MCF 10A (cell line): ENCODE measurements at regions not wholly inside any gene's neighbourhood (a gene's known extent, or its start where the extent isn't known, plus 50 kb on each side); places are given as distances from the start of the nearest gene placed in this dataset.

Experiments used
- BruUV-seq: library from RNA; stranded (reverse); fragments of 400-500 nt; replicated peaks from 2 replicates; lab custom pipeline; 2021; lab: Mats Ljungman, UMichigan
- CTCF ChIA-PET: fragments of 300-600 bp; sonication (Branson Sonifier 250); formaldehyde crosslinking; extraction: SDS; loops from one replicate; lab custom pipeline; 2021; ENCODE audit warnings: antibody characterized with exemption, inconsistent platforms; lab: Yijun Ruan, JAX
- POLR2A ChIA-PET: fragments of 300-600, 350-650 bp; sonication (Branson Sonifier 250); formaldehyde crosslinking; extraction: SDS; loops from one replicate; lab custom pipeline; 2020; ENCODE audit warnings: antibody characterized with exemption, inconsistent platforms; lab: Yijun Ruan, JAX
- DNase-seq: peaks from one replicate; pipeline ENCODE4 v3.0.0-alpha.2; 2018; ENCODE audit not compliant: unreplicated experiment
- H3K27ac Mint-ChIP-seq: one replicate; pipeline ENCODE4 v1.8.0; 2022; ENCODE audit warnings: mild to moderate bottlenecking, low read depth, mixed read lengths; ENCODE audit not compliant: unreplicated experiment
- H3K27me3 Mint-ChIP-seq: one replicate; pipeline ENCODE4 v1.8.0; 2022; ENCODE audit warnings: mixed read lengths; ENCODE audit not compliant: insufficient read depth, unreplicated experiment
- H3K36me3 Mint-ChIP-seq: one replicate; pipeline ENCODE4 v1.8.0; 2022; ENCODE audit warnings: mild to moderate bottlenecking, moderate library complexity, mixed read lengths; ENCODE audit not compliant: insufficient read depth, unreplicated experiment
- H3K4me1 Mint-ChIP-seq: one replicate; pipeline ENCODE4 v1.8.0; 2022; ENCODE audit warnings: mixed read lengths; ENCODE audit not compliant: insufficient read depth, unreplicated experiment
- H3K4me3 Mint-ChIP-seq: one replicate; pipeline ENCODE4 v1.8.0; 2022; ENCODE audit warnings: mild to moderate bottlenecking, moderate library complexity, mixed read lengths; ENCODE audit not compliant: unreplicated experiment
- H3K9me3 Mint-ChIP-seq: one replicate; pipeline ENCODE4 v1.8.0; 2022; ENCODE audit warnings: mixed read lengths; ENCODE audit not compliant: unreplicated experiment
- intact Hi-C: fragments of 100-400 bp; cut with micrococcal nuclease; formaldehyde crosslinking; loops from 2 replicates; pipeline ENCODE4 v1.14.1; 2022
- TF ChIP-seq, protein P1 (sequence below): fragments of 200-600 bp; IDR thresholded peaks from one replicate; pipeline ENCODE4 v1.8.0; 2022; ENCODE audit warnings: antibody characterized with exemption, mild to moderate bottlenecking; ENCODE audit not compliant: unreplicated experiment

DNA sequence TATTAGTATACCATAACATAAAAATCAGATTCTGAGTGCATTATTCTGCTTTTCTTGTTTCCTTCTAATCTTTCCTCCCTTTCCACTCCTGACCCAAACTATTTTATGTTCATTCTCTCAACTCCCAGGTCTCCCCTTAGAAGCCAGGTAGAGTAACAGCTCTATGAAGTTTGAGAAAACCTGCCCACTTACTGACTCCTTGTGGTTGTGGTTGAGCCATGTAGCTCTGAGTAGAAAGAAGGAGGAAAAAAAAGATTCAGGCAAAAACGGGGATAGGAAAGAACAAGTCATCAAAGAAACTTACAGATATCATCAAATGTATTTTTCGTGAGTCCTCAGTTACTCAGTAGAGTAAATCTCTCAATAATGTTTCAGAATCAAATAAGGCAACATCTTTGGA lies 216.7 kb downstream of the PMP22 start:
- ChIA-PET POLR2A (interaction anchor here (1.1 kb wide), 1 partner anchor 12 kb away, joined by 3 read pairs; no protein-coding TSS in a partner anchor), CTCF (interaction anchor here (0.7 to 1.1 kb wide), 3 partner anchors 17 to 122 kb away, joined by 3 read pairs; no protein-coding TSS in a partner anchor)
- Mint-ChIP-seq H3K36me3 (no peaks in the 10 kb centered on the region), H3K27ac (no peak overlapping the region), H3K9me3 (no peaks in the 10 kb centered on the region), H3K4me1 (no peaks in the 10 kb centered on the region), H3K27me3 (peaks cover 29% of the 10 kb centered on the region), H3K4me3 (no peak overlapping the region)
- intact Hi-C loops, result no loop called here
- no TSS peak for BruUV-seq
- DNase-seq, result peak; percentile 5
- TF ChIP-seq, protein P1, sequence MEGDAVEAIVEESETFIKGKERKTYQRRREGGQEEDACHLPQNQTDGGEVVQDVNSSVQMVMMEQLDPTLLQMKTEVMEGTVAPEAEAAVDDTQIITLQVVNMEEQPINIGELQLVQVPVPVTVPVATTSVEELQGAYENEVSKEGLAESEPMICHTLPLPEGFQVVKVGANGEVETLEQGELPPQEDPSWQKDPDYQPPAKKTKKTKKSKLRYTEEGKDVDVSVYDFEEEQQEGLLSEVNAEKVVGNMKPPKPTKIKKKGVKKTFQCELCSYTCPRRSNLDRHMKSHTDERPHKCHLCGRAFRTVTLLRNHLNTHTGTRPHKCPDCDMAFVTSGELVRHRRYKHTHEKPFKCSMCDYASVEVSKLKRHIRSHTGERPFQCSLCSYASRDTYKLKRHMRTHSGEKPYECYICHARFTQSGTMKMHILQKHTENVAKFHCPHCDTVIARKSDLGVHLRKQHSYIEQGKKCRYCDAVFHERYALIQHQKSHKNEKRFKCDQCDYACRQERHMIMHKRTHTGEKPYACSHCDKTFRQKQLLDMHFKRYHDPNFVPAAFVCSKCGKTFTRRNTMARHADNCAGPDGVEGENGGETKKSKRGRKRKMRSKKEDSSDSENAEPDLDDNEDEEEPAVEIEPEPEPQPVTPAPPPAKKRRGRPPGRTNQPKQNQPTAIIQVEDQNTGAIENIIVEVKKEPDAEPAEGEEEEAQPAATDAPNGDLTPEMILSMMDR, result no peak

DNA sequence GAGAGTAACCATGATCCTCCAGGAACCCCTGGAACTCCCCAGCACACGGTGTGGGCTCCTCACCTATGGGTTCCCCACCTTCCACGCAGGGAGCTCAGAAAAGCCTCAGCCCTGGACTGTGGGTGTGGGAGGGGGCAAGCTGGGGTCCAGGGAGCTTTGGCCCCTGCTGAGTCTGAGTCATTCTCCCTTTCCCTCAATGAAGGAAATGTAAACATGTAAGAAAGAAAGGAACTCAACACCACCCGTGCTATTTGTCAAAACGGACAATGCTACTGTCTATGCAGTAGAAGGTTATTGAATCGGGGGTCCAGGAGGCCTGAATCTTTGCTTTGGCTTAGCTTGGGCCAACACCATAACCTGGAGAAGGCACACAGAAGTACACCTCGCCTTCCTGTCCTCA lies 222.8 kb downstream of the PMP22 start:
- Mint-ChIP-seq H3K27me3 (peaks cover 5% of the 10 kb centered on the region), H3K36me3 (no peaks in the 10 kb centered on the region), H3K9me3 (no peaks in the 10 kb centered on the region), H3K4me3 (no peak overlapping the region), H3K4me1 (peaks cover 13% of the 10 kb centered on the region), H3K27ac (no peak overlapping the region)
- TF ChIP-seq, protein P1, result no peak
- CTCF ChIA-PET, result no interaction called here
- BruUV-seq, result no TSS peak
- DNase-seq, result no peak
- intact Hi-C loops, result no loop called here
- POLR2A ChIA-PET, result no interaction called here

DNA sequence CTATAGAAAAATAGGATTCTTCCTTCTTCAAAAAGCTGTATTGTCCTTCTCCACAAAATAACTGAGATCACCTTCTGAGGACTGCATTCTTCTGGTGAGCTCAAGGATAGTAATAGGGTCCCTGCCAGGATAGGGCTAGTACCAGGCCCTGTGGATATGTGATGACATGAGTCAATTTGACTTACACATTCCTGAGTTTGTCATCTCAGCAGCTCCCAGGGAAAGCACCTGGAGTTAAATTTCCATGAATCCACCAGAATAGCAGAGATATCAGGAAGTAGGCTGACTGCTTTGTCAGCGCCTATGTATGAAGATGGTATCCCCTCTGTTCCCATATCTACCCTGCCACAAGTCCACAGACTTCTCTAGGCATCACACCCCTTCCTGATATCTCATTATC lies 225.8 kb downstream of the PMP22 start:
- ChIA-PET CTCF (no interaction called here), POLR2A (no interaction called here)
- intact Hi-C loops, result no loop called here
- Mint-ChIP-seq H3K27ac (no peak overlapping the region), H3K4me3 (no peak overlapping the region), H3K9me3 (no peaks in the 10 kb centered on the region), H3K4me1 (peaks cover 13% of the 10 kb centered on the region), H3K27me3 (no peaks in the 10 kb centered on the region), H3K36me3 (no peaks in the 10 kb centered on the region)
- TF ChIP-seq, protein P1, result no peak
- no TSS peak for BruUV-seq
- DNase-seq, result peak; percentile 34

DNA sequence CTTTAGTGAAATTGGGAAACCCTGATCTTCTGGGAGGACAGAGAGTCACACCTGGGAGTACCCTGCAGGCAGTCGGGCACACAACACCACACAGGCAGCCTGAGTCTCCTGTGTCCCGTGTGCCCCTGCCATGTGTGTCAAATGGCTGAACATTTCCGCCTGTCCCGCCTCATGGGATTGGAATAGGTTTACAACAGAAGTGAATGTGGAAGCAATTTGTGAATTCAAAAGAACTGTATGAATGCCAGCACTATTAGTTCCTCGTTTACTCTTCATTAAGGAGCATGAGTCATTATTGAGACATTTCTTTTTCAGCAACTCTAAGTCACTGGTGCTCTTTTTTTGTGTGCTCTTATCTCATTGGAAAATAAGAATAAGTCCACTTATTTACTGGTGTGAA lies 226.5 kb downstream of the PMP22 start:
- Mint-ChIP-seq H3K4me1 (peaks cover 13% of the 10 kb centered on the region), H3K4me3 (no peak overlapping the region), H3K27ac (no peak overlapping the region), H3K36me3 (no peaks in the 10 kb centered on the region), H3K9me3 (no peaks in the 10 kb centered on the region), H3K27me3 (no peaks in the 10 kb centered on the region)
- intact Hi-C loops, result no loop called here
- TF ChIP-seq, protein P1, result no peak
- peak; percentile 28 for DNase-seq
- BruUV-seq, result no TSS peak
- ChIA-PET CTCF (no interaction called here), POLR2A (no interaction called here)
